GM18499 (cell line): ENCODE measurements at regions not wholly inside any gene's neighbourhood (a gene's known extent, or its start where the extent isn't known, plus 50 kb on each side); places are given as distances from the start of the nearest gene placed in this dataset.

ENCODE experiments used
- ATAC-seq: cut with Tn5 transposase; IDR thresholded peaks from one replicate; pipeline ENCODE4 v1.9.1; 2021; ENCODE audit warnings: moderate number of reproducible peaks; ENCODE audit not compliant: insufficient read depth, unreplicated experiment

- no peak for ATAC-seq
Observed at GRCh38 chr13:105541565-105541964, 993.9 kb downstream of the EFNB2 start.

- ATAC-seq: no peak
Observed at GRCh38 chr13:105538346-105538745, 997.1 kb downstream of the EFNB2 start.

GRCh38 chr13:105537113-105537512, 998.3 kb downstream of the EFNB2 start:
- ATAC-seq: no peak

GRCh38 chr13:105530468-105530867, 1005.0 kb downstream of the EFNB2 start:
- no peak for ATAC-seq

GRCh38 chr13:105527127-105527526, 1008.3 kb downstream of the EFNB2 start:
- no peak for ATAC-seq

GRCh38 chr13:105519771-105520170, 1015.7 kb downstream of the EFNB2 start:
- no peak for ATAC-seq

GRCh38 chr13:105518086-105518485, 1017.4 kb downstream of the EFNB2 start:
- no peak for ATAC-seq

- ATAC-seq: no peak
Observed at GRCh38 chr13:105514401-105514800, 1021.1 kb downstream of the EFNB2 start.

GRCh38 chr13:105513448-105513847, 1022.0 kb downstream of the EFNB2 start:
- ATAC-seq: no peak

GRCh38 chr13:105509981-105510762, 1025.3 kb downstream of the EFNB2 start:
- ATAC-seq: no peak

GRCh38 chr13:105506463-105506862, 1029.0 kb downstream of the EFNB2 start:
- ATAC-seq: no peak

- ATAC-seq: no peak
Observed at GRCh38 chr13:105502193-105502592, 1033.3 kb downstream of the EFNB2 start.

- no peak for ATAC-seq
Observed at GRCh38 chr13:105497597-105497996, 1037.9 kb downstream of the EFNB2 start.

- ATAC-seq: no peak
Observed at GRCh38 chr13:105492216-105492615, 1043.2 kb downstream of the EFNB2 start.

- ATAC-seq: no peak
Observed at GRCh38 chr13:105491345-105491744, 1044.1 kb downstream of the EFNB2 start.

GRCh38 chr13:105485081-105485480, 1050.4 kb downstream of the EFNB2 start:
- ATAC-seq: no peak

GRCh38 chr13:105474983-105475610, 1060.4 kb downstream of the EFNB2 start:
- ATAC-seq: no peak

- no peak for ATAC-seq
Observed at GRCh38 chr13:105471673-105472072, 1063.8 kb downstream of the EFNB2 start.

GRCh38 chr13:105466376-105466775, 1069.1 kb downstream of the EFNB2 start:
- ATAC-seq: no peak

- ATAC-seq: no peak
Observed at GRCh38 chr13:105465745-105466144, 1069.7 kb downstream of the EFNB2 start, which contains the start of gene DAOA. DAOA (plus strand) TSS chr13:105466045.

- ATAC-seq: no peak
Observed at GRCh38 chr13:105465251-105465650, 1070.2 kb downstream of the EFNB2 start.

GRCh38 chr13:105464249-105464648, 1071.2 kb downstream of the EFNB2 start:
- no peak for ATAC-seq
